GM12878 (cell line): ENCODE measurements at regions not wholly inside any gene's neighbourhood (a gene's known extent, or its start where the extent isn't known, plus 50 kb on each side); places are given as distances from the start of the nearest gene placed in this dataset.

Experiments
- ATAC-seq: fragments of 200-7000 bp; cut with Tn5 transposase; 3 replicates; pipeline ENCODE4 v1.9.1; 2020; ENCODE audit warnings: mild to moderate bottlenecking, moderate library complexity
- BruUV-seq: library from RNA; stranded (reverse); fragments of 400-500 nt; replicated peaks from 2 replicates; lab custom pipeline; 2021; lab: Mats Ljungman, UMichigan
- CTCF ChIA-PET: fragments of 300-600 bp; sonication (Branson Sonifier 250); formaldehyde crosslinking; extraction: SDS; loops from one replicate; lab custom pipeline; 2021; ENCODE audit warnings: inconsistent platforms; lab: Yijun Ruan, JAX
- POLR2A ChIA-PET: fragments of 350-600 bp; formaldehyde crosslinking; extraction: SDS; loops from one replicate; lab custom pipeline; 2021; ENCODE audit warnings: inconsistent platforms; lab: Charles Lee
- RAD21 ChIA-PET: fragments of 300-600 bp; sonication (Branson Sonifier 250); formaldehyde crosslinking; loops from one replicate; lab custom pipeline; 2023; ENCODE audit warnings: antibody characterized with exemption; ENCODE audit not compliant: unreplicated experiment; lab: Charles Lee
- SMC1A ChIA-PET: fragments of 300-600 bp; sonication (Branson Sonifier 250); formaldehyde crosslinking; loops from one replicate; lab custom pipeline; 2023; ENCODE audit not compliant: unreplicated experiment, uncharacterized antibody; lab: Charles Lee
- DNase-seq: peaks from one replicate; pipeline ENCODE4 v3.0.0-alpha.2; 2011; ENCODE audit warnings: low read depth, low spot score
- FAIRE-seq: peaks from 3 replicates; lab custom pipeline; 2011; peaks lifted over from hg19 to GRCh38; lab: Jason Lieb, UNC
- H2AFZ ChIP-seq: 2 replicates; pipeline ENCODE4 v1.6.0; 2011; ENCODE audit warnings: low read depth, low read length, control low read depth; ENCODE audit not compliant: control insufficient read depth
- H3K27ac ChIP-seq: 2 replicates; pipeline ENCODE4 v1.5.1; 2011; ENCODE audit warnings: control low read depth; ENCODE audit not compliant: control insufficient read depth, insufficient read depth
- H3K27me3 ChIP-seq, 2 experiments: replicated peaks in 1 of 2; 2 replicates each; pipeline versions ENCODE4 v1.6.0 to v1.6.1; 2011; ENCODE audit warnings: low read length in 1 of 2; ENCODE audit not compliant: control insufficient read depth in 2 of 2, insufficient read depth in 2 of 2
- H3K36me3 ChIP-seq, 2 experiments: 2 replicates each; pipeline ENCODE4 v1.5.1; 2011; ENCODE audit warnings: low read length in 1 of 2; ENCODE audit not compliant: control insufficient read depth in 2 of 2, insufficient read depth in 2 of 2
- H3K4me1 ChIP-seq: 2 replicates; pipeline ENCODE4 v1.6.1; 2011; ENCODE audit warnings: mild to moderate bottlenecking, low read length, moderate library complexity, mixed read lengths; ENCODE audit not compliant: control insufficient read depth, insufficient read depth
- H3K4me2 ChIP-seq: 2 replicates; pipeline ENCODE4 v1.6.0; 2011; ENCODE audit warnings: control low read depth; ENCODE audit not compliant: control insufficient read depth, insufficient read depth
- H3K4me3 ChIP-seq: fragments of 200-600 bp; sonication (generic); 2 replicates; pipeline ENCODE4 v1.5.1; 2016
- H3K79me2 ChIP-seq: 2 replicates; pipeline ENCODE4 v1.6.0; 2011; ENCODE audit warnings: low read length; ENCODE audit not compliant: control insufficient read depth, insufficient read depth
- H3K9ac ChIP-seq: 2 replicates; pipeline ENCODE4 v1.8.0; 2011; ENCODE audit warnings: low read length, control low read depth, mixed read lengths; ENCODE audit not compliant: control insufficient read depth, insufficient read depth
- H3K9me3 ChIP-seq: replicated peaks from 3 replicates; pipeline ENCODE4 v1.5.1; 2011; ENCODE audit warnings: mild to moderate bottlenecking, low read length; ENCODE audit not compliant: control insufficient read depth, insufficient read depth
- H4K20me1 ChIP-seq: 2 replicates; pipeline ENCODE4 v1.6.0; 2011; ENCODE audit not compliant: control insufficient read depth, insufficient read depth
- CHD1 ChIP-seq: IDR thresholded peaks from 2 replicates; pipeline ENCODE4 v1.6.1; 2012; ENCODE audit warnings: low read depth, low read length, improper control_type of control experiment
- PAX5 ChIP-seq: IDR thresholded peaks from 2 replicates; pipeline ENCODE4 v1.6.1; 2011; ENCODE audit warnings: low read depth, low read length, borderline replicate concordance
- SMAD1 ChIP-seq: fragments of 450-650 bp; IDR thresholded peaks from 2 replicates; pipeline ENCODE4 v1.6.1; 2018; ENCODE audit warnings: mild to moderate bottlenecking, low read depth; ENCODE audit not compliant: partially characterized antibody
- TAF1 ChIP-seq: IDR thresholded peaks from 2 replicates; pipeline ENCODE4 v1.6.1; 2011; ENCODE audit warnings: mild to moderate bottlenecking, low read depth, low read length, borderline replicate concordance
- ZBTB33 ChIP-seq: fragments of 450-650 bp; IDR thresholded peaks from 2 replicates; pipeline ENCODE4 v1.6.1; 2017; ENCODE audit warnings: mild to moderate bottlenecking
- ZNF274 ChIP-seq: IDR thresholded peaks from one replicate; pipeline ENCODE4 v1.8.0; 2011; ENCODE audit not compliant: insufficient read length, insufficient read depth
- WGBS: methylation state at CpG from one replicate; pipeline ENCODE4 v1.1.6; 2016; ENCODE audit warnings: low lambda C conversion rate; ENCODE audit not compliant: insufficient replicate concordance, insufficient coverage; ENCODE audit errors: missing lambda C conversion rate; 5-methylcytosine and 5-hydroxymethylcytosine counted together
- in situ Hi-C: fragments of 300-500 bp; cut with MboI; formaldehyde crosslinking; loops from 9 replicates; pipeline ENCODE4 v1.14.3; 2018; ENCODE audit warnings: mixed read lengths
- intact Hi-C: fragments of 100-400 bp; cut with micrococcal nuclease; formaldehyde crosslinking; loops from one replicate; pipeline ENCODE4 v1.14.2; 2022; ENCODE audit not compliant: unreplicated experiment
- TF ChIP-seq, protein P1 (sequence below): fragments of 450-650 bp; formaldehyde crosslinking; IDR thresholded peaks from 2 replicates; pipeline ENCODE4 v1.4.0; 2022; ENCODE audit warnings: mild to moderate bottlenecking, moderate library complexity
- TF ChIP-seq, protein P2 (sequence below): fragments of 450-650 bp; IDR thresholded peaks from 2 replicates; pipeline ENCODE4 v1.6.1; 2017; ENCODE audit warnings: antibody characterized with exemption, mild to moderate bottlenecking, moderate library complexity

DNA sequence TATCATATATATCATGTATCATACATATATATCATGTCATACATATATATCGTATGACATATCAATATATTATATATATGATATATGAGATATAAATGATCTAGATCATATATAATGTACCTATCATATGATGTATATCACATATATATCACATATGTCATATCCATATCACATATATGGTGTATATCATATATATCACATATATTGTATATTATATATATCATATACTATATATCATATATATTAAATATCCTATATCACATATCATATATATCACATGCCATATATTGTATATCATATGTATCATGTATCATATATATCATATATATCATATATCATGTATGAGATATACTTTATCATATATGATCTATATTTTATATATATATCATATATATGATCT lies 355.9 kb upstream of the RBFOX1 start:
- no peak overlapping the region for H3K27ac ChIP-seq
- 96% methylated on average over 1 of the region's 1 CpG for WGBS
- ATAC-seq (no peak), DNase-seq (no peak), FAIRE-seq (no peak)
- in situ Hi-C loops (loop anchor here (25.0 kb wide), 1 partner anchor 89 kb away; no protein-coding TSS in a partner anchor), intact Hi-C loops (no loop called here)
- H3K36me3 ChIP-seq, result no peaks in the 10 kb centered on the region
- ChIA-PET POLR2A (no interaction called here), CTCF (no interaction called here), RAD21 (no interaction called here), SMC1A (no interaction called here)
- BruUV-seq, result no TSS peak
- no peak for TF ChIP-seq PAX5
- TF ChIP-seq, protein P1, sequence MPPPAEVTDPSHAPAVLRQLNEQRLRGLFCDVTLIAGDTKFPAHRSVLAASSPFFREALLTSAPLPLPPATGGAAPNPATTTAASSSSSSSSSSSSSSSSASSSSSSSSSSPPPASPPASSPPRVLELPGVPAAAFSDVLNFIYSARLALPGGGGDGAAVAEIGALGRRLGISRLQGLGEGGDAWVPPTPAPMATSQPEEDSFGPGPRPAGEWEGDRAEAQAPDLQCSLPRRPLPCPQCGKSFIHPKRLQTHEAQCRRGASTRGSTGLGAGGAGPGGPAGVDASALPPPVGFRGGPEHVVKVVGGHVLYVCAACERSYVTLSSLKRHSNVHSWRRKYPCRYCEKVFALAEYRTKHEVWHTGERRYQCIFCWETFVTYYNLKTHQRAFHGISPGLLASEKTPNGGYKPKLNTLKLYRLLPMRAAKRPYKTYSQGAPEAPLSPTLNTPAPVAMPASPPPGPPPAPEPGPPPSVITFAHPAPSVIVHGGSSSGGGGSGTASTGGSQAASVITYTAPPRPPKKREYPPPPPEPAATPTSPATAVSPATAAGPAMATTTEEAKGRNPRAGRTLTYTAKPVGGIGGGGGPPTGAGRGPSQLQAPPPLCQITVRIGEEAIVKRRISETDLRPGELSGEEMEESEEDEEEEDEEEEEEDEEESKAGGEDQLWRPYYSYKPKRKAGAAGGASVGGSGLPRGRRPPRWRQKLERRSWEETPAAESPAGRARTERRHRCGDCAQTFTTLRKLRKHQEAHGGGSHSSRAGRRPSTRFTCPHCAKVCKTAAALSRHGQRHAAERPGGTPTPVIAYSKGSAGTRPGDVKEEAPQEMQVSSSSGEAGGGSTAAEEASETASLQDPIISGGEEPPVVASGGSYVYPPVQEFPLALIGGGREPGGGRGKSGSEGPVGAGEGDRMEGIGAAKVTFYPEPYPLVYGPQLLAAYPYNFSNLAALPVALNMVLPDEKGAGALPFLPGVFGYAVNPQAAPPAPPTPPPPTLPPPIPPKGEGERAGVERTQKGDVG (CRISPR knock-in tag), result no peak
- TF ChIP-seq ZNF274, result no peak
- no peak for TF ChIP-seq ZBTB33
- TF ChIP-seq TAF1, result no peak
- no peak for TF ChIP-seq CHD1
- TF ChIP-seq SMAD1, result no peak
- TF ChIP-seq, protein P2, sequence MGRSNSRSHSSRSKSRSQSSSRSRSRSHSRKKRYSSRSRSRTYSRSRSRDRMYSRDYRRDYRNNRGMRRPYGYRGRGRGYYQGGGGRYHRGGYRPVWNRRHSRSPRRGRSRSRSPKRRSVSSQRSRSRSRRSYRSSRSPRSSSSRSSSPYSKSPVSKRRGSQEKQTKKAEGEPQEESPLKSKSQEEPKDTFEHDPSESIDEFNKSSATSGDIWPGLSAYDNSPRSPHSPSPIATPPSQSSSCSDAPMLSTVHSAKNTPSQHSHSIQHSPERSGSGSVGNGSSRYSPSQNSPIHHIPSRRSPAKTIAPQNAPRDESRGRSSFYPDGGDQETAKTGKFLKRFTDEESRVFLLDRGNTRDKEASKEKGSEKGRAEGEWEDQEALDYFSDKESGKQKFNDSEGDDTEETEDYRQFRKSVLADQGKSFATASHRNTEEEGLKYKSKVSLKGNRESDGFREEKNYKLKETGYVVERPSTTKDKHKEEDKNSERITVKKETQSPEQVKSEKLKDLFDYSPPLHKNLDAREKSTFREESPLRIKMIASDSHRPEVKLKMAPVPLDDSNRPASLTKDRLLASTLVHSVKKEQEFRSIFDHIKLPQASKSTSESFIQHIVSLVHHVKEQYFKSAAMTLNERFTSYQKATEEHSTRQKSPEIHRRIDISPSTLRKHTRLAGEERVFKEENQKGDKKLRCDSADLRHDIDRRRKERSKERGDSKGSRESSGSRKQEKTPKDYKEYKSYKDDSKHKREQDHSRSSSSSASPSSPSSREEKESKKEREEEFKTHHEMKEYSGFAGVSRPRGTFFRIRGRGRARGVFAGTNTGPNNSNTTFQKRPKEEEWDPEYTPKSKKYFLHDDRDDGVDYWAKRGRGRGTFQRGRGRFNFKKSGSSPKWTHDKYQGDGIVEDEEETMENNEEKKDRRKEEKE, result no peak
- H3K9me3 ChIP-seq, result no peaks in the 10 kb centered on the region; the same call in 2 of the 3 replicates
- no peaks in the 10 kb centered on the region for H3K4me1 ChIP-seq
- no peak overlapping the region for H3K4me2 ChIP-seq
- no peak overlapping the region for H3K9ac ChIP-seq
- no peaks in the 10 kb centered on the region for H3K79me2 ChIP-seq
- no peak overlapping the region for H3K4me3 ChIP-seq
- no peaks in the 10 kb centered on the region for H4K20me1 ChIP-seq
- H3K27me3 ChIP-seq, result no peaks in the 10 kb centered on the region
- H2AFZ ChIP-seq, result no peak overlapping the region
